DMS 273 treated with DMSO at 0.1 percent for 48 hours (cell line): ENCODE measurements at regions not wholly inside any gene's neighbourhood (a gene's known extent, or its start where the extent isn't known, plus 50 kb on each side); places are given as distances from the start of the nearest gene placed in this dataset.
"Not testable (repeated sequence)": the region's sequence is repeated elsewhere in the genome, so short reads cannot be mapped to it uniquely, and the experiment has no call there.

Experiments used
- DNase-seq: peaks from one replicate; lab custom pipeline; 2025; lab: John Stamatoyannopoulos, UW

- no peak for DNase-seq
Measured at GRCh38 chr1:71345491-71345890, 264.7 kb upstream of the ZRANB2 start.

- DNase-seq = no peak
Measured at GRCh38 chr1:71343686-71344416, 263.0 kb upstream of the ZRANB2 start.

GRCh38 chr1:71339238-71339637 lies 258.4 kb upstream of the ZRANB2 start:
- no peak for DNase-seq

- no peak for DNase-seq
Measured at GRCh38 chr1:71330991-71331390, 250.2 kb upstream of the ZRANB2 start.

- no peak for DNase-seq
Measured at GRCh38 chr1:71324671-71325267, 243.9 kb upstream of the ZRANB2 start.

GRCh38 chr1:71312545-71312944 lies 231.7 kb upstream of the ZRANB2 start:
- no peak for DNase-seq

GRCh38 chr1:71311376-71311775 lies 230.5 kb upstream of the ZRANB2 start:
- no peak for DNase-seq

GRCh38 chr1:71307451-71307850 lies 226.6 kb upstream of the ZRANB2 start:
- peak; percentile 79 for DNase-seq

GRCh38 chr1:71304125-71304524 lies 223.3 kb upstream of the ZRANB2 start:
- DNase-seq = no peak

GRCh38 chr1:71303617-71304041 lies 222.8 kb upstream of the ZRANB2 start:
- no peak for DNase-seq

- DNase-seq = no peak
Measured at GRCh38 chr1:71298633-71299032, 217.8 kb upstream of the ZRANB2 start.

- peak; percentile 82 for DNase-seq
Measured at GRCh38 chr1:71296551-71297134, 215.8 kb upstream of the ZRANB2 start.

GRCh38 chr1:71295350-71295749 lies 214.5 kb upstream of the ZRANB2 start:
- no peak for DNase-seq

GRCh38 chr1:71294178-71294577 lies 213.3 kb upstream of the ZRANB2 start:
- no peak for DNase-seq

GRCh38 chr1:71292203-71292602 lies 211.4 kb upstream of the ZRANB2 start:
- DNase-seq = no peak

GRCh38 chr1:71290506-71291237 lies 209.8 kb upstream of the ZRANB2 start:
- not testable (repeated sequence) for DNase-seq

GRCh38 chr1:71285529-71285928 lies 204.7 kb upstream of the ZRANB2 start:
- DNase-seq = no peak

- DNase-seq = no peak
Measured at GRCh38 chr1:71276466-71276865, 195.6 kb upstream of the ZRANB2 start.

GRCh38 chr1:71273334-71273733 lies 192.5 kb upstream of the ZRANB2 start:
- no peak for DNase-seq

- DNase-seq = no peak
Measured at GRCh38 chr1:71270394-71270915, 189.6 kb upstream of the ZRANB2 start.

GRCh38 chr1:71269818-71270217 lies 189.0 kb upstream of the ZRANB2 start:
- DNase-seq = no peak

- no peak for DNase-seq
Measured at GRCh38 chr1:71269179-71269578, 188.3 kb upstream of the ZRANB2 start.

- no peak for DNase-seq
Measured at GRCh38 chr1:71267220-71267619, 186.4 kb upstream of the ZRANB2 start.
